Uterus (tissue), 3 donors: ENCODE measurements at regions not wholly inside any gene's neighbourhood (a gene's known extent, or its start where the extent isn't known, plus 50 kb on each side); places are given as distances from the start of the nearest gene placed in this dataset.
A peak's percentile ranks its signal among the peaks of the same experiment; 100 is the strongest.

Experiments
- DNase-seq, 2 donors: peaks; one replicate each; pipeline ENCODE4 v3.0.0-alpha.2; 2019 to 2020
- H3K27ac ChIP-seq, 2 donors: fragments of 200-600 bp; sonication (generic); 1 replicate in 1 of 2; 2 replicates in 1 of 2; pipeline ENCODE4 v1.5.1; 2016 to 2018
- H3K27me3 ChIP-seq, 2 donors: fragments of 200-600 bp; sonication (generic); one replicate each; pipeline ENCODE4 v1.5.1; 2018 to 2019; ENCODE audit warnings: control low read depth in 1 of 2
- H3K36me3 ChIP-seq, 2 donors: fragments of 200-600 bp; sonication (generic); one replicate each; pipeline ENCODE4 v1.5.1; 2019; ENCODE audit warnings: control low read depth in 1 of 2
- H3K4me1 ChIP-seq, 2 donors: fragments of 200-600 bp; sonication (generic); one replicate each; pipeline ENCODE4 v1.5.1; 2018 to 2019; ENCODE audit warnings: control low read depth in 1 of 2
- H3K4me3 ChIP-seq, 2 donors: fragments of 200-600 bp; sonication (generic); 1 replicate in 1 of 2; 2 replicates in 1 of 2; pipeline ENCODE4 v1.5.1; 2018 to 2019; ENCODE audit warnings: mild to moderate bottlenecking in 1 of 2
- H3K9me3 ChIP-seq, 2 donors: fragments of 200-600 bp; sonication (generic); one replicate each; pipeline ENCODE4 v1.5.1; 2019; ENCODE audit warnings: control low read depth in 1 of 2
- CTCF ChIP-seq, 4 experiments: fragments of 200-600 bp in 2 of 4; fragments of 450-650 bp in 2 of 4; sonication (generic) in 2 of 4; IDR thresholded peaks; one replicate each; pipeline ENCODE4 v1.5.1; 2016 to 2019; ENCODE audit warnings: antibody characterized with exemption in 4 of 4, mild to moderate bottlenecking in 2 of 4, moderate library complexity in 1 of 4
- POLR2A ChIP-seq, 2 donors: fragments of 450-650 bp; IDR thresholded peaks; one replicate each; pipeline ENCODE4 v1.6.1; 2016; ENCODE audit warnings: antibody characterized with exemption in 2 of 2, mild to moderate bottlenecking in 1 of 2, moderate library complexity in 1 of 2
- intact Hi-C: fragments of 100-400 bp; cut with DNase I; formaldehyde crosslinking; loops from one replicate; pipeline ENCODE4 v1.15.1; 2023; ENCODE audit warnings: low total_unique reads
- donor health status: DM: yes; HTN: yes; CAD: no.

DNA sequence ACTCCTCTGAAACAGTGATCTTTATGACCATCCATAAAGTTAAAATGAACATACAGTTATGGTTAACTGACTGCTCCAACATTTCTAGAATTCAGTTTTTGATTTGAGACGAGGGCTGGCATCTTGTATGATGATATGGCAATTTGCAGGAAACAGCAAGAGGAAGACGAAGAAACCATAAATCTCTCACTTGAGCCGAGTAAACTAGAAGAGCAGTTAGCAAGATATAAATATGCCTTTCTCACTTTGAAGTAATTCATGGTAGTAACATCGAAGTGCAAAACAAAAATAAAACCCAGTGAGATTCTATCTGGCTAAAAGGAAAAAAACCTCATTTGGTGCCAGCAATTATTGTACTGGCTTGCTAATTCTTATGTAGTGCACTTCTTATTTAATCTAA is 139.0 kb upstream of the SPRY1 start:
- Histone ChIP-seq H3K9me3 (no peaks in the 10 kb centered on the region), H3K27me3 (no peaks in the 10 kb centered on the region), H3K4me1 (no peaks in the 10 kb centered on the region), H3K36me3 (no peaks in the 10 kb centered on the region), H3K4me3 (no peak overlapping the region), H3K27ac (peak overlapping the region in 1 of 2 donors; percentile 18)
- TF ChIP-seq POLR2A (IDR thresholded peaks at IDR 0.05), result no peak
- no peak for TF ChIP-seq CTCF (IDR thresholded peaks at IDR 0.05)
- no peak for DNase-seq
- intact Hi-C loops, result no loop called here

DNA sequence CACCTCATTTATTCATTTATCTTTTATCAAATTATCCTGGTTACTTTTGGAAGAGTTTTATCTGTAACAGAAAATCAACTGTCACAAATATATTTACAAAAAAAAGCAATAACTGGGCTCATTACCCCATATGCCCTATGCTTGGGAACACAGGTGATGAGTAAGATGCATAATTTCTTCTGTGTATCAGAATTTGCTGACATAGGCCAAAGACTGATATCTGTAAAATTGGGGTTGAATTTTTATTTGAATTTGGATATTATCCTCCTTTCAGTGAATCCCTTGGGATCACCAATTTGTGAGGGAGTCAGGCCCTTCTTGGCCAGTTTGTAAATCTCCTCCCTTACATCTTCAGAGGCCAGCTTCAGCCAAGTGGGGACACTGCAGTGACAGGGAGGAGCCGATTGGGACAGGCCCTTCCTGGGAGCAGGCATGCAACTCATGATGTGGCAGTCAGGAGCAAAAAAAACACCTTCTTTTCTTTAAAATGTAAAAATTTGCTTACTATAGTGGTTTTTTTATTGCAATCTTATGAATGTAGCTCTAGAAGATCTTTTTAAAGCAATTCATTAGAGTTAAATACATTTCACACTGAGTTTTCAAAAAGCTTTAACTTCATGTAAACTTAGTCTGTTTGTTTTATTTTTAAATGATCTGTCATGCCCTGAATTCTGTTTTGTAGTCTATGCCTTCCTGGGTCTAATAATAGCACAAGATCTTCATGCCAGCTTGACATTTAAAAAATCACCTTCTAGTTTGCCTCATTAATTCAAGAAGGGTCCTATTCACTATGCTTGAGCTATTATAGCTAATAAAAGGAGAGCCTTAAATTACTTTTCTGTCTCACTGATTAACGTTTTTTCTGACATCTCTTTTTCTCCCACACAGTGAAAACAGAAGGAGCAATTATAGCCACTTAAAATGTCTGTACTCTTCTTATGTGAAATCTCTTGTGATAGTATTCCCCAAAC is 136.6 kb upstream of the SPRY1 start:
- H3K27ac ChIP-seq, result no peak overlapping the region
- intact Hi-C loops, result no loop called here
- no peaks in the 10 kb centered on the region for H3K36me3 ChIP-seq
- no peak overlapping the region for H3K4me3 ChIP-seq
- no peak for DNase-seq
- H3K27me3 ChIP-seq, result no peaks in the 10 kb centered on the region
- no peak for TF ChIP-seq CTCF (IDR thresholded peaks at IDR 0.05)
- no peak for TF ChIP-seq POLR2A (IDR thresholded peaks at IDR 0.05)
- H3K4me1 ChIP-seq, result no peaks in the 10 kb centered on the region
- no peaks in the 10 kb centered on the region for H3K9me3 ChIP-seq

DNA sequence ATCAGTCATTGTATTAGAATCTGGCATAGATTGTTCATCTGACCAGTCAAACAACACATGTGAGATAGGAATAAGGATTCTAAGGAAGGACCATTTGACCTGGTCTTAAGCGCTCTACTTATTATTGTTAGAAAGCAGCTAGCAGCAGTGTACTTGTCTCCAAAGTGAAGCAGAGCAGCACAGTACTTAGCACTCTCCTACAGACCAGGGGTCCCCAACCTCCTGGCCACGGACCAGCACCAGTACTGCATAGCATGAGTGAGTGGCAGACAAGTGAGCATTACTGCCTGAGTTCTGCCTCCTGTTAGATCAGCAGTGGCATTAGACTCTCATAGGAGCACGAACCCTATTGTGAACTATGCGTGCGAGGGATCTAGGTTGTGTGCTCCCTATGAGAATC is 135.9 kb upstream of the SPRY1 start:
- TF ChIP-seq CTCF (IDR thresholded peaks at IDR 0.05) (no peak), POLR2A (IDR thresholded peaks at IDR 0.05) (no peak)
- no peaks in the 10 kb centered on the region for H3K4me1 ChIP-seq
- intact Hi-C loops, result no loop called here
- H3K27me3 ChIP-seq, result no peaks in the 10 kb centered on the region
- no peak overlapping the region for H3K4me3 ChIP-seq
- no peaks in the 10 kb centered on the region for H3K36me3 ChIP-seq
- DNase-seq, result no peak
- no peak overlapping the region for H3K27ac ChIP-seq
- no peaks in the 10 kb centered on the region for H3K9me3 ChIP-seq

DNA sequence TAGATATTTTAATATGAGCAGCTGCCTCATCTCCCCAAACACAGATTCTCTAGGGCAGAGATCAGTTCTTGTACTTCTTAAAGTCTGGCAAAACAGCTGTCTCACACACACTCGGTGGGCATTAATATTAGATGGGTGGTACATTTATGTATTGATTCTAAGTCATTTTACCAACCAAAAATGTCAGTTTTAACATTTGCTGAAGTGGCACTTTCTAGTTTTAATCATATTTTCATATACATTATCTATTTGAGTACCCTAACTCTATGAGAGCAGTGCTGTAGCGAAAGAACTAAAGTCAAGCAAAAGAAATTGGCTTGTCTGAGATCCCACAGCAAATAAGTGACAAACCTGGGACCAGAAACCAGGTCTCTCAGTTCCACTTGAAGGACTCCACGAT is 134.5 kb upstream of the SPRY1 start:
- Histone ChIP-seq H3K9me3 (no peaks in the 10 kb centered on the region), H3K36me3 (no peaks in the 10 kb centered on the region), H3K27ac (no peak overlapping the region), H3K4me1 (no peaks in the 10 kb centered on the region), H3K27me3 (no peaks in the 10 kb centered on the region), H3K4me3 (no peak overlapping the region)
- intact Hi-C loops, result no loop called here
- TF ChIP-seq POLR2A (IDR thresholded peaks at IDR 0.05) (no peak), CTCF (IDR thresholded peaks at IDR 0.05) (no peak)
- no peak for DNase-seq

DNA sequence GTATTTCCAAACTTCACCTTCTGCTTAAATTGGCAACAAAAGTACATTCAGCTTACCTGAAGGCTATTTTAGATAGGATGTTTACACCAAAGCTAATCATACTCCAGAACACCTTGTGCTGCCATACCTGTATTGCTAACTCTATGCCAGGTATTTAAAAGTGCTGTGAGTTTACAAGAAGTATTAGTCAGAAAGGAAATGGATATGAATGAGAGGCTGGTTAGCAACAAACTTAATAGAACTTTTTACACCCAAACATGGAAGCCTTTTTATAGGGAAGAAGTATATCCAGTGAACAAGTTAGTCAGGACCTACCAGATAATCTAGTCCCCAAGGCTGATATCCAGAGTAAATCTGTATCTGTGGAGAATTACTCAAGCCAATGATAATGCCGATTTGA is 131.2 kb upstream of the SPRY1 start:
- Histone ChIP-seq H3K36me3 (no peaks in the 10 kb centered on the region), H3K27ac (no peak overlapping the region), H3K4me3 (no peak overlapping the region), H3K9me3 (no peaks in the 10 kb centered on the region), H3K27me3 (no peaks in the 10 kb centered on the region), H3K4me1 (no peaks in the 10 kb centered on the region)
- TF ChIP-seq POLR2A (IDR thresholded peaks at IDR 0.05) (no peak), CTCF (IDR thresholded peaks at IDR 0.05) (no peak)
- intact Hi-C loops, result no loop called here
- DNase-seq, result no peak
